ENCODE measurements at regions not wholly inside any gene's neighbourhood (a gene's known extent, or its start where the extent isn't known, plus 50 kb on each side); places are given as distances from the start of the nearest gene placed in this dataset.
A peak's percentile ranks its signal among the peaks of the same experiment; 100 is the strongest.

DNA sequence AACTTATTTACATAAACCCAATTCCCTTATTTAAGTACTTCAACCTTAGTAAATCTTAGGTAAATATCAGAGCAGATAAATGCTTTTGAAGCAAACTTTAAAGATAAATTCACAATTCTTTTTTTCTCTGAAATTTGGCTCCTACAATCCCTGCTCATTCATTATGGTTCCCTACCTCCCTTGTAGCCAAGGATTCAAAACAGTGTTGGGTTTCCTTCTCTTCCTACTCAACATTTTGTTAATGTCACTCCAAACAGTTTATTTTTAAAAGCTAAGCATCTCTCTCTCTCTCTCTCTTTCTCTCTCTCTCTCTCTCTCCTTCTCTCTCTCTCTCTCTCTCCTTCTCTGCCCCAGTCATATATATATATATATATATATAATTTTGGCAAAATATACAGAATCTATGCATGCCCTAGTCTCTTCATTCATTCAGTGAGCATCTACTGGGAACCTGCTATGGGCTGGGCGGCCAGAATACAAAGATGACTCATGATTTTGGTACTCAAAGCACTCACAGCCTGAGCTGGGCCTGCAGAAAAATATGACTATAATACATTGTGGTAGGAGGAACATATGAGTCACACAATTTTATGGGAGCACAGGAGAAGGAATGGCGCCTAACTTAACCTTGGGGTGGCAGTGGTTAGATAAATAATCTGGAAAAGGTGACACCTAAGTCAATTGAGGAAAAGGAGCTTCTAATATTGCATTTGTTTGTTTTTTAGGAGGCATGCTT is 123.7 kb upstream of the DHRS4 start:
- DNase-seq (ENCODE audit: low spot score) (no peak), ATAC-seq (no peak)
- Mint-ChIP-seq H3K4me3 (no peak overlapping the region), H3K27me3 (no peaks in the 10 kb centered on the region), H3K9me3 (no peaks in the 10 kb centered on the region), H3K27ac (no peak overlapping the region), H3K36me3 (no peaks in the 10 kb centered on the region), H3K4me1 (ENCODE audit: low read depth in 2 of 2) (no peaks in the 10 kb centered on the region)

DNA sequence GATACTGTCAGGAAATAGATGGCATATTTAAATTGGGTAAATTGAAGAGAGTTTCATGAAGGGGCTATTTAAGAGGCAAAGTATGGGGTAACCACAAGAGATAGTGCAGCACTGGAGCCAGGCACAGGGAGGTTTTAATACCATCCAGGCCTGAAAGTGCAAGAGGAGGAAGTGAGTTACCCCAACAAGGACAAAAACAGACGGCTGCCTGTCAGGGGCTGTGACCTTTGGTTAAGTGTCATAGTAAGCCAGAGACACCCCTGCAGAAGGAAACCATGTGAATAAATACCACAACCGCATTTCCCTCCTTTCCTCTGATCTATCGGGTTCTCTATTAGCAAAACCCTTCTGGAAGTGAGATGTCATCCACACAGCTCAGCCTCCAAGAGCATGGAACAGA is 122.0 kb upstream of the DHRS4 start:
- Mint-ChIP-seq H3K27me3 (no peaks in the 10 kb centered on the region), H3K9me3 (no peaks in the 10 kb centered on the region), H3K27ac (no peak overlapping the region), H3K4me3 (no peak overlapping the region), H3K4me1 (ENCODE audit: low read depth in 2 of 2) (no peaks in the 10 kb centered on the region), H3K36me3 (no peaks in the 10 kb centered on the region)
- DNase-seq (ENCODE audit: low spot score) (no peak), ATAC-seq (no peak)

DNA sequence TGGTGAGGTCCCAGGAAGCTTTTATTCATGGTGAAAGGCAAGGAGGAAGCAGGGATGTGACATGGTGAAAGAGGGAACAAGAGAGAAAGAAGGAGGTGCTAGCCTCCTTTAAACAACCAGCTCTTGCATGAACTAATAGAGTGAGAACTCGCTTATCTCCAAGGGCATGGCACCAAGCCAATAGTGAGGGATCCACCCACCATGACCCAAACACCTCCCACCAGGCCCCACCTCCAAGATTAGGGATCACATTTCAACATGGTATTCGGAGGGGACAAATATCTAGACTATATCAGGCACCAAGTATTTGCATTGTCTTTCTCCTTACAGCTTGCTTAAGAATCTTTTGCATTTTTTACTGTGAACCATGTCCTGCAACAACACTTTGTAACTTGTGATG is 91.9 kb upstream of the DHRS4 start:
- DNase-seq (ENCODE audit: low spot score) = no peak
- ATAC-seq = no peak
- H3K36me3 Mint-ChIP-seq = no peaks in the 10 kb centered on the region
- no peaks in the 10 kb centered on the region for H3K4me1 Mint-ChIP-seq (ENCODE audit: low read depth in 2 of 2)
- H3K4me3 Mint-ChIP-seq = no peak overlapping the region
- H3K27ac Mint-ChIP-seq = no peak overlapping the region
- H3K9me3 Mint-ChIP-seq = no peaks in the 10 kb centered on the region
- peaks cover 8 to 15% of the 10 kb centered on the region in 2 donors for H3K27me3 Mint-ChIP-seq

DNA sequence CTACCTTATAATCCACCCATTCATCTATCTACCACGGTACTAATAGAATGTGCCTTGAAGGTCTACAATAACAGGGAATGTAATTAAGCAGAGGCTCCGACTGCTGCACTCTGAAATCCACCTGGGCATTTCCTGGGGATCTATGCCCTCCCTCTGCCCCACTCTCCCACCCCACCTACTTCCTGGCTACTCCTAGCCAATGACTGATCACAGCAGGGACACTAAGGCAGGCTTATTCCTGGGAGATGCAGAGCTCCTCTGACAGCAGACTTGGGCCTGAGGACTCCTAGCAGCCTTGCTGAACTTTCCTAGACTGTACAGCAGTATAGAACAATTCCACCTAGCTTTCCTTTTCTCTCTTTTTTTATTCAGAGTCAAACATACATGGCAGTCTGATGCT is 91.1 kb upstream of the DHRS4 start:
- no peak overlapping the region for H3K27ac Mint-ChIP-seq
- H3K9me3 Mint-ChIP-seq = no peaks in the 10 kb centered on the region
- H3K4me1 Mint-ChIP-seq (ENCODE audit: low read depth in 2 of 2) = no peaks in the 10 kb centered on the region
- H3K4me3 Mint-ChIP-seq = no peak overlapping the region
- DNase-seq (ENCODE audit: low spot score) (no peak), ATAC-seq (no peak)
- no peaks in the 10 kb centered on the region for H3K36me3 Mint-ChIP-seq
- peaks cover 12 to 21% of the 10 kb centered on the region in 2 donors for H3K27me3 Mint-ChIP-seq

DNA sequence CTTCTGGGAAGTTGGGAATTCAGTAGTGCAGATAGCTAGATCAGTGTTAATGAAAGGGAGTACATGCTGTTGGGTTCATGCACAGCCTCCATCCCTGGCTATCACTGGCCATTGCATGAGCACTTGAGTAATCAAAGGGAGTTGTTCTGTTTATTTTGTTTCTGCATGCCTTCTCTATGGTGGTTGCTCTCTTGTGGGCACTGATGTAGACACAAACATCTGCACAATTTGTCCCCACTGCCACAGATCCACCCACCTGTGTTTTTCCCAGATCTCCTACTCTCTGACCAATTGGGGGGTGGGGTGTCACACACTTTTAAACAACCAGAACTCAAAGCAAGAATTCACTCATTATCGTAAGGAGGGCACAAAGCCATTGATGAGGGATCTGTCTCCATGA is 89.7 kb upstream of the DHRS4 start:
- H3K4me1 Mint-ChIP-seq (ENCODE audit: low read depth in 2 of 2) = no peaks in the 10 kb centered on the region
- ATAC-seq (no peak), DNase-seq (ENCODE audit: low spot score) (no peak)
- peaks cover 16 to 19% of the 10 kb centered on the region in 2 donors for H3K27me3 Mint-ChIP-seq
- no peaks in the 10 kb centered on the region for H3K9me3 Mint-ChIP-seq
- no peak overlapping the region for H3K4me3 Mint-ChIP-seq
- no peak overlapping the region for H3K27ac Mint-ChIP-seq
- no peaks in the 10 kb centered on the region for H3K36me3 Mint-ChIP-seq

DNA sequence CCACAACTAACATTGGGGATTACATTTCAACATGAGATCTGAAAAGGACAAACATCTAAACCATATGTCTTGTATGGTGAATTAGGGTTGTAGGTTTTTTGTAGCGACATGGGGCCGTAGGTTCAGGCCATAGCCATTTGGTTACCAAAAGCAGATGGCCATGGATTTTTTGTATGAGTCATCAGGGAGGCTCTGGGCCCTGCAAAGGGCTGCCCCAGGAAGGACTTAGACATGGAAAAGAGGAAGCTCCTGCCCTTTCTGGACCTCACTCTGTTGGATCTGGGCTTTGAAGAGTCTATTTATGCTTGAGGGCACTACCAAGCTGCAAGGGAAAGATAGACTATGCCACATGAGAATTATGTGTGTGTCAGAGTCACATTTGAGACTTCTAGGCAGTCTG is 89.3 kb upstream of the DHRS4 start:
- Mint-ChIP-seq H3K36me3 (no peaks in the 10 kb centered on the region), H3K27ac (no peak overlapping the region), H3K4me1 (ENCODE audit: low read depth in 2 of 2) (no peaks in the 10 kb centered on the region), H3K4me3 (no peak overlapping the region), H3K27me3 (peaks cover 15% of the 10 kb centered on the region in 2 donors), H3K9me3 (no peaks in the 10 kb centered on the region)
- no peak for DNase-seq (ENCODE audit: low spot score)
- no peak for ATAC-seq

DNA sequence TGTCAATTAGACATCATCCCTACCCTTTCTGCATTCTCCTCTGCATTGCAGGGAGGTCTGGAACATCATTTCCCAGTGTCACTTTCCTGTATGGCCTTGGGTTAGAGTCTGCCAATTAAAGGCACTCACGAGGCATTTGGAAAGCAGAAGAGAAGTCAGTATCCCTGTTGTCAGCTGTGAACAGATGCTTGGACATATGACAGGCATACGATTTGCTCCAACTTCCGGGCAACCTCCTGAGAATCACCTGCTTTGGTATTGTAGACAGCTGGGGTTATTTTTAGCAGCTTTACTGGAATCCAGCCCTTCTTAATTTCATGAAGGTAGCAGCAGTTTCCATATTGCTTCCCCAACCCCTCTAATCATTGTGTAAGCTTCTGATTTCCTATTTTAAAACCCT is 88.7 kb upstream of the DHRS4 start:
- DNase-seq (ENCODE audit: low spot score) (no peak), ATAC-seq (no peak)
- Mint-ChIP-seq H3K36me3 (no peaks in the 10 kb centered on the region), H3K27me3 (peaks cover 18% of the 10 kb centered on the region in 2 donors), H3K4me1 (ENCODE audit: low read depth in 2 of 2) (no peaks in the 10 kb centered on the region), H3K9me3 (no peaks in the 10 kb centered on the region), H3K27ac (no peak overlapping the region), H3K4me3 (no peak overlapping the region)

DNA sequence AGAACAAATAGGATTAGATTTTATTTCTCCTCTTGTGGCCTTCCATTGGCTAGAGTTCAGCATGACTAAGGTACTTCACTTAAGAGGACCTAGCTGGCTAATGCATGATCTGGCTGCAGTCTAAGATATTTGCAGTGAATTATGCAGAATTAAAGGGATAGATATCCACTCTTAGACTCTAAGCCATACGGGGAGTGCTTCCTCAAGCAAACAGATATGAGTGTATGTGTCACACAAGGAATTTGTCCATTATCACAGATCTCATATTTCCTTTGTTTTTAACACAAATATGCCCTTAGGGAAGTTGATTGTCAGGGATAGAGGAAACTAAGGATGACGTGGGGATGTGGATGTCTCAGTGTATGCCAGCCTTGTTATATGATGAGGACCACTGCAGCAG is 88.1 kb upstream of the DHRS4 start:
- Mint-ChIP-seq H3K4me3 (no peak overlapping the region), H3K27me3 (peaks cover 18 to 25% of the 10 kb centered on the region in 2 donors), H3K4me1 (ENCODE audit: low read depth in 2 of 2) (no peaks in the 10 kb centered on the region), H3K9me3 (no peaks in the 10 kb centered on the region), H3K27ac (no peak overlapping the region), H3K36me3 (no peaks in the 10 kb centered on the region)
- no peak for DNase-seq (ENCODE audit: low spot score)
- no peak for ATAC-seq

DNA sequence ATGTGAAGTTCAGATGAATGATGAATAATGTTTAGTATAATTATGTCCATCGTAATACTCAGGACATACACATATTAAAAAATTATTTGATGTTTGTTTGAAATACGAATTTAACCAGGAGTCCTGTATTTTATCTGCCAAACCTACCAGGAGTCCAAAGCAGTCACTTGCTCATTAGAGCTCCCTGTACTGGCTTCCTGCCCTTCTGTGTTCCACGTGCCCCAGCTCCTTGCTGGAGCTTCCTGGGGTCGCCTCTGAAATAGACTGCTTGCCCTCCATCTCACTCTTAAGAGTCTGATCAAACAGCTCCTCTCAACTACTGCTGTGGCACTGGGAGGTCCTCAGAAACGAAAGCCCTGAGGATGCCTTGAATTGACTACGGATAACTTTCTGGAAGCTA is 87.3 kb upstream of the DHRS4 start:
- Mint-ChIP-seq H3K27me3 (peaks cover 22 to 29% of the 10 kb centered on the region in 2 donors), H3K27ac (no peak overlapping the region), H3K9me3 (no peaks in the 10 kb centered on the region), H3K4me3 (no peak overlapping the region), H3K4me1 (ENCODE audit: low read depth in 2 of 2) (no peaks in the 10 kb centered on the region), H3K36me3 (no peaks in the 10 kb centered on the region)
- ATAC-seq (no peak), DNase-seq (ENCODE audit: low spot score) (no peak)

DNA sequence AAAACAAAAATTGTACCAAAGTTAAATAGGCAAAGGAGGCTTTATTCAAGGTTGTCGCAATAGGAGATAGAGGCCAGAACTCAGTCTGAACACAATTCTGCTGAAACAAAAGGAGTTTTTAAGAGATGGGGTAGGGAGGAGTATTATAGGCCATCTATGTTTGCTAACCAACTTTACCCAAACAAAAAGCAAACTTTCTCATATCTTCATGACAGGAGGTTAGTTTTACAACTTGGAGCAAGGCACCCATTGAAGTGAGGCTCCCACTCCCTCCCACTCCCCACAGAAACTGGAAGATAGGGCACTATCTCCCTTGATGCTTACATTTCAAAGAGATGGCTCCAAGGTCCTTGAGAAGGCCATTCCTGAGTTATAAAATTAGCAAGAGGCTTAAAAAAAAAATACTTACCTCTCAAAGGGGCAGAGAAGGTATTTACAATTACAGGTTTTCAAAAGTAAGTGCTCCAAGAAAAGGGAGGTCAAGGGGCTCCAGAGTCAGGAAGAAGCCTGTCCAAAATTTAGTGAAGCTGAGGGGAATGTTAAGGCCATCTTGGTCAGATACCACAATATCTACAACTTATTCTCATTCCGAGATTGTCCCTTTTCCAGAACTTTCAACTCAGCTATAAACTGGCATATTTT is 84.4 kb upstream of the DHRS4 start:
- no peak overlapping the region for H3K27ac Mint-ChIP-seq
- peaks cover 23 to 24% of the 10 kb centered on the region in 2 donors for H3K27me3 Mint-ChIP-seq
- H3K36me3 Mint-ChIP-seq = no peaks in the 10 kb centered on the region
- H3K4me1 Mint-ChIP-seq (ENCODE audit: low read depth in 2 of 2) = no peaks in the 10 kb centered on the region
- no peak overlapping the region for H3K4me3 Mint-ChIP-seq
- no peak for DNase-seq (ENCODE audit: low spot score)
- no peaks in the 10 kb centered on the region for H3K9me3 Mint-ChIP-seq
- no peak for ATAC-seq

DNA sequence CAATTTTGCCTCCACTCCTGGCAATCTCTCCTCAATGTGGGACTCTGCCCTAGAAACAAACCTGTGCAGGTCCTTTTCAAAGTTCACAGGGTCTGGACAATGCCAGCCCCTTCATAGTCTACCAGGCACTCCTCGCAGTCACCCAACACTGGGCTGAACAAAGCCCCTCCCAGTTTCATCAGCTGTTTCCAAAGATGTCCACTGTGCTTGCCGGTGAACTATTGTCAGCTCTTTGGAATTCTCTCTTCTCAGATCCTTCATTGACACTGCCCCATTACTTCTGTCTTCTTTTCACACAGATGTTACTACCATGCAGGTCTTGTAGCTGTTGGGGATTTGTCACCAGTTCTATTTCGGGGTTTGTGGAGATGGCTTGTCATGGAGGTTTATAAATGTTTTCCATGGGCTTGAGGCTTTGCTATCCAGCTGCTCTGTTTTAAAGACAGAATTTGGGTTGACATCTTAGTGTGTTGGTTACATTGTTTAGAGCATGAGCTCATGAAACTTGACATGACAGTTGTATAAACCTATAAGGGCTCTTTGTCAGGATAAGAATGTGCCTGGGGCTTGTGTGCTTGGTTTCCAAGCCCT is 77.3 kb upstream of the DHRS4 start:
- Mint-ChIP-seq H3K9me3 (no peaks in the 10 kb centered on the region), H3K27me3 (peaks cover 26 to 27% of the 10 kb centered on the region in 2 donors), H3K4me1 (ENCODE audit: low read depth in 2 of 2) (no peaks in the 10 kb centered on the region), H3K27ac (no peak overlapping the region), H3K4me3 (no peak overlapping the region), H3K36me3 (no peaks in the 10 kb centered on the region)
- DNase-seq (ENCODE audit: low spot score) = no peak
- ATAC-seq = no peak

DNA sequence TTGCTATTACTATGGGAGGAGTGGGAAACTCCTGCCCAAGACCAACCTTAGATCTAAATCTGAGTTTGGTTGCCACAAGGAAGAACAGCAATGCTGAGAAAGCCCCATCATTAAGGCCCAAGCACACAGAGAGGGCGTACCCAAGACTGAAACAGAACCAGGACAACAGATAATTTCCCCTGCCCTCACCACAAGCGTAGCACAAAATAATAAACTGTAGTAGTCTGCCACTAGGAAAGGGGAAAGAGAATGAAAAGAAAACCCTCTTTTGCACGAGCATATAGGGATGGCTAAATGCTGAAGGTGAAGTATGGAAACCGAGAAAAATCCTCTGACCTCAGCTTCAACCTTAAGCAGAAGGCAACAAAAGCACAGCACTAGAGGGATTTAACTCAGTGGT is 76.5 kb upstream of the DHRS4 start:
- no peak for ATAC-seq
- DNase-seq (ENCODE audit: low spot score) = no peak
- Mint-ChIP-seq H3K4me1 (ENCODE audit: low read depth in 2 of 2) (no peaks in the 10 kb centered on the region), H3K4me3 (no peak overlapping the region), H3K27me3 (peaks cover 24 to 26% of the 10 kb centered on the region in 2 donors), H3K27ac (no peak overlapping the region), H3K36me3 (no peaks in the 10 kb centered on the region), H3K9me3 (no peaks in the 10 kb centered on the region)

DNA sequence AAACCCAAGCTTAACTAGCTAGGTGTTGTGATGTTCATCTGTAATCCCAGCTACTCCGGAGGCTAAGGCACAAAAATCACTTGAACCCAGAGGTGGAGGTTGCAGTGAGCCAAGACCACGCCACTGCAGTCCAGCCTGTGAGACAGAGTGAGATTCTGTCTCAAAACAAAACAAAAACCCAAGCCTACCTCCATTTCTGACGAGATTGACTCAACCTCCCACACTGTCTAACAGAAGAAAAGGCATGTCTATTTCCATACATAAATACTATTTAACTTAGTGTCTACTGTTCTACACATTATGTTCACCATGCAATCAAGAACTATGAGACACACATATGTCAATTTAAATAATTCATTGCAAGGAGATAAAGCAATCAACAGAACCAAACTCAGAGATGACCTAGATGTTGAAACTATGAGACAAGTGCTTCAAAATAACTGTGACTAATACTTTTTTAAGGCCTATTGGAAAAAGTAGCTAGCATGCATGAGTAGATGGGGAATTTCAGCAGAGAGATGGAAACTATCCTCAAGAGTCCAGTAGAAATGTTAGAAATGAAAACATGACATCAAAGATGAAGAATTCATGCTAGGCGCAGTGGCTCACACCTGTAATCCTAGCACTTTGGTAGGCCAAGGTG is 75.9 kb upstream of the DHRS4 start:
- H3K4me1 Mint-ChIP-seq (ENCODE audit: low read depth in 2 of 2) = no peaks in the 10 kb centered on the region
- ATAC-seq (peak in 1 of 2 donors; percentile 72), DNase-seq (ENCODE audit: low spot score) (no peak)
- peaks cover 24 to 26% of the 10 kb centered on the region in 2 donors for H3K27me3 Mint-ChIP-seq
- no peaks in the 10 kb centered on the region for H3K36me3 Mint-ChIP-seq
- H3K27ac Mint-ChIP-seq = no peak overlapping the region
- H3K9me3 Mint-ChIP-seq = no peaks in the 10 kb centered on the region
- no peak overlapping the region for H3K4me3 Mint-ChIP-seq

DNA sequence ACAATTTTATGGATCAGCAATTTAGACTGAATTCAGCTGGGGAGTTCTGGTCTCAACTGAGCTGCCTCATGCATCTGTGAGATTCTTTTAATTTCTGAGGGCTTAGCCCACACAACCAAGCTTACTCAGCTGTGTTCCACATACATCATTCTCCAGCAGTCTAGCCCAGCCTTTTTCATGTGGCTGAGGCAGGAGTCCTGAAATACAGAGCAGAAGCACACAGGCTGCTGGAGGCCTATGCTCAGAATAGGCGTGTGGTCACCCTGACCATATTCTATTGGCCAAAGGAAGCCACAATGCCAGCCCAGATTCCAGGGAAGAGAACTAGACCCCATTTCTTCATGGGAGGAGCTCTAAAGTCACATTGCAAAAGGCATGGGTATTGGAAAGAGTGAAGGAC is 72.3 kb upstream of the DHRS4 start:
- H3K36me3 Mint-ChIP-seq = no peaks in the 10 kb centered on the region

More for the DNA sequence above, 72.3 kb upstream of the DHRS4 start:
- H3K4me3 Mint-ChIP-seq = no peak overlapping the region
- H3K27me3 Mint-ChIP-seq = peaks cover 20 to 35% of the 10 kb centered on the region in 2 donors
- DNase-seq (ENCODE audit: low spot score) (no peak), ATAC-seq (no peak)
- no peaks in the 10 kb centered on the region for H3K9me3 Mint-ChIP-seq
- no peaks in the 10 kb centered on the region for H3K4me1 Mint-ChIP-seq (ENCODE audit: low read depth in 2 of 2)
- H3K27ac Mint-ChIP-seq = no peak overlapping the region

Measured in natural killer cell treated with Interleukin-12 subunit alpha and Interleukin-12 subunit beta and Interleukin-15 and Interleukin-18, amount 100 ng/mL, for 72 hours (primary cell).